ENCODE measurements at regions not wholly inside any gene's neighbourhood (a gene's known extent, or its start where the extent isn't known, plus 50 kb on each side); places are given as distances from the start of the nearest gene placed in this dataset.

GRCh38 chr6:50124572-50124971, 74.8 kb upstream of the DEFB112 start:
- TF ChIP-seq CTCF (IDR thresholded peaks at IDR 0.05; ENCODE audit: extremely low read depth, missing control alignments), result no peak

GRCh38 chr6:50128420-50129005, 78.8 kb upstream of the DEFB112 start:
- DNase-seq (ENCODE audit: low spot score), result peak; percentile 6
- TF ChIP-seq CTCF (IDR thresholded peaks at IDR 0.05; ENCODE audit: extremely low read depth, missing control alignments), result peak; percentile 3

More at GRCh38 chr6:50124572-50124971, 74.8 kb upstream of the DEFB112 start:
- DNase-seq (ENCODE audit: low spot score), result no peak

GRCh38 chr6:50135968-50136367, 86.2 kb upstream of the DEFB112 start:
- no peak for DNase-seq (ENCODE audit: low spot score)
- TF ChIP-seq CTCF (IDR thresholded peaks at IDR 0.05; ENCODE audit: extremely low read depth, missing control alignments), result no peak

- no peak for TF ChIP-seq CTCF (IDR thresholded peaks at IDR 0.05; ENCODE audit: extremely low read depth, missing control alignments)
- DNase-seq (ENCODE audit: low spot score), result no peak
Observed at GRCh38 chr6:50141100-50141499, 91.4 kb upstream of the DEFB112 start.

GRCh38 chr6:50143011-50143719, 93.4 kb upstream of the DEFB112 start:
- TF ChIP-seq CTCF (IDR thresholded peaks at IDR 0.05; ENCODE audit: extremely low read depth, missing control alignments), result no peak
- DNase-seq (ENCODE audit: low spot score), result no peak

GRCh38 chr6:50145125-50145524, 95.4 kb upstream of the DEFB112 start:
- no peak for DNase-seq (ENCODE audit: low spot score)

More at GRCh38 chr6:50145125-50145524, 95.4 kb upstream of the DEFB112 start:
- TF ChIP-seq CTCF (IDR thresholded peaks at IDR 0.05; ENCODE audit: extremely low read depth, missing control alignments), result peak; percentile 20
